Uterus (tissue), 3 donors: ENCODE measurements at regions not wholly inside any gene's neighbourhood (a gene's known extent, or its start where the extent isn't known, plus 50 kb on each side); places are given as distances from the start of the nearest gene placed in this dataset.

ENCODE experiments used
- DNase-seq, 2 donors: peaks; one replicate each; pipeline ENCODE4 v3.0.0-alpha.2; 2019 to 2020
- H3K27ac ChIP-seq, 2 donors: fragments of 200-600 bp; sonication (generic); 1 replicate in 1 of 2; 2 replicates in 1 of 2; pipeline ENCODE4 v1.5.1; 2016 to 2018
- H3K27me3 ChIP-seq, 2 donors: fragments of 200-600 bp; sonication (generic); one replicate each; pipeline ENCODE4 v1.5.1; 2018 to 2019; ENCODE audit warnings: control low read depth in 1 of 2
- H3K36me3 ChIP-seq, 2 donors: fragments of 200-600 bp; sonication (generic); one replicate each; pipeline ENCODE4 v1.5.1; 2019; ENCODE audit warnings: control low read depth in 1 of 2
- H3K4me1 ChIP-seq, 2 donors: fragments of 200-600 bp; sonication (generic); one replicate each; pipeline ENCODE4 v1.5.1; 2018 to 2019; ENCODE audit warnings: control low read depth in 1 of 2
- H3K4me3 ChIP-seq, 2 donors: fragments of 200-600 bp; sonication (generic); 1 replicate in 1 of 2; 2 replicates in 1 of 2; pipeline ENCODE4 v1.5.1; 2018 to 2019; ENCODE audit warnings: mild to moderate bottlenecking in 1 of 2
- H3K9me3 ChIP-seq, 2 donors: fragments of 200-600 bp; sonication (generic); one replicate each; pipeline ENCODE4 v1.5.1; 2019; ENCODE audit warnings: control low read depth in 1 of 2
- POLR2A ChIP-seq, 2 donors: fragments of 450-650 bp; IDR thresholded peaks; one replicate each; pipeline ENCODE4 v1.6.1; 2016; ENCODE audit warnings: antibody characterized with exemption in 2 of 2, mild to moderate bottlenecking in 1 of 2, moderate library complexity in 1 of 2
- intact Hi-C: fragments of 100-400 bp; cut with DNase I; formaldehyde crosslinking; loops from one replicate; pipeline ENCODE4 v1.15.1; 2023; ENCODE audit warnings: low total_unique reads
- TF ChIP-seq, protein P1 (sequence below), 4 experiments: fragments of 200-600 bp in 2 of 4; fragments of 450-650 bp in 2 of 4; sonication (generic) in 2 of 4; IDR thresholded peaks; one replicate each; pipeline ENCODE4 v1.5.1; 2016 to 2019; ENCODE audit warnings: antibody characterized with exemption in 4 of 4, mild to moderate bottlenecking in 2 of 4, moderate library complexity in 1 of 4
- donor health status: DM: yes; HTN: yes; CAD: no.

DNA sequence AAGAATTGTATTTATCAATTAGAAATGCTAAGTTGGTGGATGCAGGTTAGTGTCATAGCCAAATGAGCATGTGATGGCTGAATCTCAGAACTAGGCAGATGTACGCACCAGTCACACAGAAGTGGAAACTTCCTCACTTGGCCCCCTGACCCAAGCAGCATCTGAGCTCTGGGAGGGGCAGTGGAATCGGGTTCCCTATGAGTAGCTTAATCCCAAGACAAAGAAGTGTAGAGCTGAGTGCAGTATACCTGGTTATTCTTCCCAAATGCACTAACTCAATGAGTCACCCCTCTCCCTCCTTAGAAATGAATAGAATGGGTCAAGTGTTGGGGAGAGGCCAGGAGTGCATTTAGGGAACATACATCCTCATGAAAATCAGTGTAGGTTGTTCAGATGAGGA lies 224.6 kb downstream of the FAT3 start:
- intact Hi-C loops: no loop called here
- H3K36me3 ChIP-seq: no peaks in the 10 kb centered on the region
- no peak overlapping the region for H3K4me3 ChIP-seq
- no peak overlapping the region for H3K27ac ChIP-seq
- no peaks in the 10 kb centered on the region for H3K4me1 ChIP-seq
- no peaks in the 10 kb centered on the region for H3K9me3 ChIP-seq
- no peak for DNase-seq
- TF ChIP-seq, protein P1, sequence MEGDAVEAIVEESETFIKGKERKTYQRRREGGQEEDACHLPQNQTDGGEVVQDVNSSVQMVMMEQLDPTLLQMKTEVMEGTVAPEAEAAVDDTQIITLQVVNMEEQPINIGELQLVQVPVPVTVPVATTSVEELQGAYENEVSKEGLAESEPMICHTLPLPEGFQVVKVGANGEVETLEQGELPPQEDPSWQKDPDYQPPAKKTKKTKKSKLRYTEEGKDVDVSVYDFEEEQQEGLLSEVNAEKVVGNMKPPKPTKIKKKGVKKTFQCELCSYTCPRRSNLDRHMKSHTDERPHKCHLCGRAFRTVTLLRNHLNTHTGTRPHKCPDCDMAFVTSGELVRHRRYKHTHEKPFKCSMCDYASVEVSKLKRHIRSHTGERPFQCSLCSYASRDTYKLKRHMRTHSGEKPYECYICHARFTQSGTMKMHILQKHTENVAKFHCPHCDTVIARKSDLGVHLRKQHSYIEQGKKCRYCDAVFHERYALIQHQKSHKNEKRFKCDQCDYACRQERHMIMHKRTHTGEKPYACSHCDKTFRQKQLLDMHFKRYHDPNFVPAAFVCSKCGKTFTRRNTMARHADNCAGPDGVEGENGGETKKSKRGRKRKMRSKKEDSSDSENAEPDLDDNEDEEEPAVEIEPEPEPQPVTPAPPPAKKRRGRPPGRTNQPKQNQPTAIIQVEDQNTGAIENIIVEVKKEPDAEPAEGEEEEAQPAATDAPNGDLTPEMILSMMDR (IDR thresholded peaks at IDR 0.05): no peak
- no peak for TF ChIP-seq POLR2A (IDR thresholded peaks at IDR 0.05)
- H3K27me3 ChIP-seq: no peaks in the 10 kb centered on the region

DNA sequence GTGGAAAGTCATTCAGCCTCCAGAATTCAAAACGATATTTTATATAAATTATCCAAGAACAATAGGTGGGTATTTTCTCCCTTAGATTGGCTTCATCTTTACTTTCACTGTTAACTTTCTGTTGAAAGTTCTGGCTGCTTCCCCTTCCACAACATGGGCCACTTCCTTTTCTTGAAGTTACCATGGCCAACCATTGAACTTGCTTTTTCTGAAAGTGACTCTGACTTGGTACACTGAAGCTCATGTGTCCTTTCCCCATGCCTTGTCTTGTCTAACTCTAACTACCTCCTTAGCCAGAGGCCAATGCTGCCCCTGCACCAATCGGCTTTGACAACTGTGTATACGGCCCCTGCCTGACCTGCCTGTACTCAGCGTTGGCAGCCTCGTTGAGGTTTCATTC lies 225.2 kb downstream of the FAT3 start:
- TF ChIP-seq, protein P1 (IDR thresholded peaks at IDR 0.05): no peak
- no peak for TF ChIP-seq POLR2A (IDR thresholded peaks at IDR 0.05)
- H3K4me3 ChIP-seq: no peak overlapping the region
- H3K27me3 ChIP-seq: no peaks in the 10 kb centered on the region
- no peaks in the 10 kb centered on the region for H3K9me3 ChIP-seq
- intact Hi-C loops: no loop called here
- H3K4me1 ChIP-seq: no peaks in the 10 kb centered on the region
- H3K36me3 ChIP-seq: no peaks in the 10 kb centered on the region
- no peak for DNase-seq
- H3K27ac ChIP-seq: no peak overlapping the region

DNA sequence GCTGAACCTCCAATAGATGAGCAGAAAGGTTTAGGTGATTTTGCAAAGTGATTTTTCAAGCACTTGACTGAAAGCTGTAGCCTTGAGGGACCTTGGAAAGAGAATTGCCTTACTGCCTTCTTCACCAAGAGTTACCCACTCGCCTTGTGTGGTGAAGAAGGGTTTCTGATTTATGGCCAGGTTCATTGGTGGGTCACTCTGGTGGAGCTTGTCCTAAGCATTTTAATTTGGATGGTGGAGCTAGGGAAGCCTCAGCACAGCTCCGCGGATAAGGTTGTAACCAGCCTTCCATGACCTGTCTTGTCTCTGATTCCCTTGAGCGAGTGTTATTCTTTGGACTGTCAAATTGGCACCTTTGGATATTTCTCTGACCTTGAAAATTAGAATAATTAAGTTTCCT lies 226.4 kb downstream of the FAT3 start:
- H3K4me1 ChIP-seq: no peaks in the 10 kb centered on the region
- no peaks in the 10 kb centered on the region for H3K36me3 ChIP-seq
- DNase-seq: no peak
- intact Hi-C loops: no loop called here
- TF ChIP-seq POLR2A (IDR thresholded peaks at IDR 0.05): no peak
- TF ChIP-seq, protein P1 (IDR thresholded peaks at IDR 0.05): no peak
- no peaks in the 10 kb centered on the region for H3K27me3 ChIP-seq
- H3K27ac ChIP-seq: no peak overlapping the region
- H3K4me3 ChIP-seq: no peak overlapping the region
- no peaks in the 10 kb centered on the region for H3K9me3 ChIP-seq

DNA sequence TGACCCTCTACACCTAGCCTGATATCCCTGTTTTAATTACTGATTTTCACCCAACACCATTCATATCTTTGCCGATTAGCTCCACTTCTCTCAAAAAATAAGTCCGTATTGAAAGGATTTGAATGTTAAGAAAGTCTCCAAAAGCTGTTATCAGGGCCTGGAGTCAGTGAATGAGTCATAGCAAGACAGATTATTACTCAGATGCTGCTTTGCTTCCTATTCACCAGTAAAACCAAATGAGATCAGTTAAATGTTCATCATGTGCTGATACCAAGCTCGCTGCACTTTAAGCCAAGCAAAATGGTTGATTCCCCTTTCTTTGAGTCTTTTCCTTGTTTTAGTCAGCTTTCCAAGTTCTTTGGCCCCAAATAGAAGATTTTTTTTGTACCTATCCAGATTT lies 228.4 kb downstream of the FAT3 start:
- H3K27me3 ChIP-seq: no peaks in the 10 kb centered on the region
- no peak overlapping the region for H3K27ac ChIP-seq
- no peaks in the 10 kb centered on the region for H3K36me3 ChIP-seq
- no peaks in the 10 kb centered on the region for H3K4me1 ChIP-seq
- no peak for TF ChIP-seq POLR2A (IDR thresholded peaks at IDR 0.05)
- TF ChIP-seq, protein P1 (IDR thresholded peaks at IDR 0.05): no peak
- intact Hi-C loops: no loop called here
- no peaks in the 10 kb centered on the region for H3K9me3 ChIP-seq
- no peak overlapping the region for H3K4me3 ChIP-seq
- DNase-seq: no peak

DNA sequence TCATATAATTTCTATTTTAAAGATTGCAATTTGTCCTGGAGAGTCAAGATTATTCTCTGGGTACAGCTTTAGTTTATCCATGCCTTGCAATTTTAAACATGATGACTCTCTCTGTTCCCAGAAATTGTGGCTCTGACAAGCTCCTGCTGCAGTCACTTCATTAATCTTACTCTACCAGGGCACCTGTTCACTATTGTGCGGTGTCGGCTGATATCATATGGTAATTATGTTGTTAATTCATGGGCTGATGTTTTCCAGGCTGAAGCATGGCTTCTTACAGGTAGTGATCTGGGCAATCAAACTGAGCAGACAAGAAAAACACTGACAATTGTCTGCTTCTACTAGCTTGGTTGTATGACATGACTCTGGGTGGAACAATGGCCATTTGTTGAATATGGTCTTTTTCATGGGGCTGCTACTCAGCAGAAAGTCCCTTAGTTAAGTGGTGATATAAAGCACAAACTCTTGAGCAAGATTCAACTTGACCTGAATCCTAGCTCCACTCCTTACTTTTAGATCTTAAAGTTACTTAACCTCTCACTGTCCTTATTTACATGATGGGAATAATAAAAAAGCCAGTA lies 230.7 kb downstream of the FAT3 start:
- intact Hi-C loops: no loop called here

More for the DNA sequence above, 230.7 kb downstream of the FAT3 start:
- no peak overlapping the region for H3K27ac ChIP-seq
- H3K4me1 ChIP-seq: no peaks in the 10 kb centered on the region
- DNase-seq: no peak
- H3K9me3 ChIP-seq: no peaks in the 10 kb centered on the region
- no peak overlapping the region for H3K4me3 ChIP-seq
- no peaks in the 10 kb centered on the region for H3K27me3 ChIP-seq
- H3K36me3 ChIP-seq: no peaks in the 10 kb centered on the region
- TF ChIP-seq, protein P1 (IDR thresholded peaks at IDR 0.05): no peak
- no peak for TF ChIP-seq POLR2A (IDR thresholded peaks at IDR 0.05)
